ENCODE measurements at regions not wholly inside any gene's neighbourhood (a gene's known extent, or its start where the extent isn't known, plus 50 kb on each side); places are given as distances from the start of the nearest gene placed in this dataset.

- DNase-seq (ENCODE audit: low spot score), result peak; percentile 4
- H3K27ac ChIP-seq, result no peak overlapping the region
- TF ChIP-seq CTCF (IDR thresholded peaks at IDR 0.05), result no peak
- no peak overlapping the region for H3K4me3 ChIP-seq
Observed at GRCh38 chr1:244350027-244350426, 101.7 kb downstream of the ADSS2 start.

- peak; percentile 36 for DNase-seq (ENCODE audit: low spot score)
- Histone ChIP-seq H3K4me3 (no peak overlapping the region), H3K27ac (no peak overlapping the region)
- TF ChIP-seq CTCF (IDR thresholded peaks at IDR 0.05), result no peak
Observed at GRCh38 chr1:244352156-244352830, 99.4 kb downstream of the ADSS2 start.

- DNase-seq (ENCODE audit: low spot score), result peak; percentile 78
- no peak for TF ChIP-seq CTCF (IDR thresholded peaks at IDR 0.05)
- no peak overlapping the region for H3K4me3 ChIP-seq
- peak overlapping the region in 1 of 2 donors; percentile 34 for H3K27ac ChIP-seq
Observed at GRCh38 chr1:244353551-244354091, 98.1 kb downstream of the ADSS2 start.

- Histone ChIP-seq H3K27ac (no peak overlapping the region), H3K4me3 (no peak overlapping the region)
- no peak for DNase-seq (ENCODE audit: low spot score)
- TF ChIP-seq CTCF (IDR thresholded peaks at IDR 0.05), result no peak
Observed at GRCh38 chr1:244354810-244355278, 96.9 kb downstream of the ADSS2 start.

GRCh38 chr1:244356376-244356775 is 95.3 kb downstream of the ADSS2 start:
- no peak for TF ChIP-seq CTCF (IDR thresholded peaks at IDR 0.05)
- DNase-seq (ENCODE audit: low spot score), result no peak
- Histone ChIP-seq H3K4me3 (no peak overlapping the region), H3K27ac (no peak overlapping the region)

All from coronary artery (tissue), 2 donors.